ENCODE measurements at regions not wholly inside any gene's neighbourhood (a gene's known extent, or its start where the extent isn't known, plus 50 kb on each side); places are given as distances from the start of the nearest gene placed in this dataset.

DNA sequence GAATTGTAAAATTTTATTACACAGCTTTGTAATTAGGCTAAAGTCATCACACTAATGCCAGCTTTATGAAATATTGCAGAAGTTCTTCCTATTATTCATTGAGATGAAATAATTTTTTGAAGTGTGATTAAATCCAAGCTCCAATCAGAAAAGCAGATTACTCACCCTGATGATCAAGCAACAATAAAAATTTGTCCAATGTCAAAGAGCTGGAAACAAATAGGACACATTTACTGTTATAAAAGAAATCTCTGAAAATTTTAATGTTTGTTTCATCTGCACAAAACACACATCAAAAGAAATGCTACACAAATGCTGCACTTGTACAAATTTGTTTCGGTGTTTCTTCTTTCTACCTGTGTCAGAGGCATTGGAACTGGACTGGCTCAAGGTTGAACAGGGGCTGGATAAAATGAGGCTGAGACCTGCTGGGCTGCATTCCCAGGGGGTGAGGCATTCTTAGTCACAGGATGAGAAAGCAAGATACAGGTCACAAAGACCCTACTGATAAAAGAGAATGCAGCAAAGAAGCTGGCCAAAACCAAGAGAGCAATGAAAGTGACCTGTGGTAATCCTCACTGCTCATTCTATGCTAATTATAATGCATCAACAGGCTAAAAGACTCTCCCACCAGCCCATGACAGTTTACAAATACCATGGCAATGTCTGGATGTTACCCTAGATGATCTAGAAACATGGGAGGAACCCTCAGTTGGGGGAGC, 78.3 kb downstream of the GASK1B start:
- TF ChIP-seq, protein P1, sequence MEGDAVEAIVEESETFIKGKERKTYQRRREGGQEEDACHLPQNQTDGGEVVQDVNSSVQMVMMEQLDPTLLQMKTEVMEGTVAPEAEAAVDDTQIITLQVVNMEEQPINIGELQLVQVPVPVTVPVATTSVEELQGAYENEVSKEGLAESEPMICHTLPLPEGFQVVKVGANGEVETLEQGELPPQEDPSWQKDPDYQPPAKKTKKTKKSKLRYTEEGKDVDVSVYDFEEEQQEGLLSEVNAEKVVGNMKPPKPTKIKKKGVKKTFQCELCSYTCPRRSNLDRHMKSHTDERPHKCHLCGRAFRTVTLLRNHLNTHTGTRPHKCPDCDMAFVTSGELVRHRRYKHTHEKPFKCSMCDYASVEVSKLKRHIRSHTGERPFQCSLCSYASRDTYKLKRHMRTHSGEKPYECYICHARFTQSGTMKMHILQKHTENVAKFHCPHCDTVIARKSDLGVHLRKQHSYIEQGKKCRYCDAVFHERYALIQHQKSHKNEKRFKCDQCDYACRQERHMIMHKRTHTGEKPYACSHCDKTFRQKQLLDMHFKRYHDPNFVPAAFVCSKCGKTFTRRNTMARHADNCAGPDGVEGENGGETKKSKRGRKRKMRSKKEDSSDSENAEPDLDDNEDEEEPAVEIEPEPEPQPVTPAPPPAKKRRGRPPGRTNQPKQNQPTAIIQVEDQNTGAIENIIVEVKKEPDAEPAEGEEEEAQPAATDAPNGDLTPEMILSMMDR (IDR thresholded peaks at IDR 0.05) = no peak
- no peak for TF ChIP-seq EZH2 (IDR thresholded peaks at IDR 0.05; ENCODE audit: borderline replicate concordance, insufficient read depth, low read depth, low read length, poor library complexity, severe bottlenecking)

All from B cell (primary cell).